ENCODE measurements at regions not wholly inside any gene's neighbourhood (a gene's known extent, or its start where the extent isn't known, plus 50 kb on each side); places are given as distances from the start of the nearest gene placed in this dataset.

DNA sequence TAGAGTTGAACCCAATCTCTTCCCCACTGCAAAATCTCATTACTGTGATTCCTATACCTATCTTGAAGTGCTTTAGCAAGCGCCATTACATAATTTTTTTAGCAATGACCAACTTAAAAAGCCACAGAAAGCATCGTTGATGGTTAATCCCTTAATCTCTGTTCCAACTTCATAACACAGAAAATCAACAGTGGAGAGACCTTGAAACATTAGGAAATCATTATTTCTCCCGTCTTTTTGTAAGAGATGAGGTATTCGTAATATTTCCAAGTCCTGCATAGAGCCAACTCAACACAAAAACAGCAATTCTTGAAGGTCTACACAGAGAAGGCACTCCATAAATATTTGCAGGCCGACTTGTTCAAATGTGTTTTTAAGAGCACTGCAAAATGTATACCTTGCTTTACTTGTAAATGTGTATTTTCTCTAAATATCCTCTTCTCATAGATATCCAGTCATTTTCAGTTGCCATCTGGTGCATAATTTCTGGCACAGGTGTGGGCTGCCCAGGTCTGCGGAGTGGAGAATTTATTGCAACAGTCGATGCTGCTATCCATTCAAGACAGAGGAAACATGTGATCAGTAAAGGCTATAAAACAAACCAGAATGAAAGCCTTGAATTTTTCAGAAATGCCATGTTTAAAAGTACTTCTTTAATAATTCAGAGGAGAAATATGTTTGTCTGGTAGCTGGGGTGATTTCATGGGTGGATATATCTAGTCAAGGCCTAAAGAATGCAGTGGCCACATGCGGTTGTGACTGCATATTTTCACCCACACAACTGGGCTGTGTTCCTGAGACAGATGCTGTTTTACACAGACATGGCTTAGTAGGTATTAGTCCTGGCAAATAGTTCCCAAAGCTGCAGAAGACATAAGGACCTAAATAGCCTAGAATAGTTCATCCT, 234.3 kb upstream of the STARD13 start:
- Histone ChIP-seq H3K27ac (ENCODE audit: low read depth, low read length, poor library complexity, severe bottlenecking) (no peak overlapping the region), H3K36me3 (ENCODE audit: insufficient read depth, low read length, poor library complexity, severe bottlenecking) (no peaks in the 10 kb centered on the region), H3K9me3 (ENCODE audit: low read depth, low read length, poor library complexity, severe bottlenecking) (no peaks in the 10 kb centered on the region), H3K4me1 (ENCODE audit: insufficient read depth, low read length, poor library complexity, severe bottlenecking) (peaks cover 6% of the 10 kb centered on the region), H3K4me3 (ENCODE audit: low read depth, low read length, poor library complexity, severe bottlenecking) (no peak overlapping the region), H3K27me3 (replicated peaks; ENCODE audit: insufficient read depth, low read depth, low read length, poor library complexity) (no peaks in the 10 kb centered on the region)
- CTCF ChIA-PET = no interaction called here
- intact Hi-C loops (cut with micrococcal nuclease; ENCODE audit: unreplicated experiment) = no loop called here
- no peak for DNase-seq (ENCODE audit: low spot score)
- POLR2A ChIA-PET (ENCODE audit: low non-redundant PET) = no interaction called here
- BruUV-seq (replicated peaks) = no TSS peak
- TF ChIP-seq, protein P1, sequence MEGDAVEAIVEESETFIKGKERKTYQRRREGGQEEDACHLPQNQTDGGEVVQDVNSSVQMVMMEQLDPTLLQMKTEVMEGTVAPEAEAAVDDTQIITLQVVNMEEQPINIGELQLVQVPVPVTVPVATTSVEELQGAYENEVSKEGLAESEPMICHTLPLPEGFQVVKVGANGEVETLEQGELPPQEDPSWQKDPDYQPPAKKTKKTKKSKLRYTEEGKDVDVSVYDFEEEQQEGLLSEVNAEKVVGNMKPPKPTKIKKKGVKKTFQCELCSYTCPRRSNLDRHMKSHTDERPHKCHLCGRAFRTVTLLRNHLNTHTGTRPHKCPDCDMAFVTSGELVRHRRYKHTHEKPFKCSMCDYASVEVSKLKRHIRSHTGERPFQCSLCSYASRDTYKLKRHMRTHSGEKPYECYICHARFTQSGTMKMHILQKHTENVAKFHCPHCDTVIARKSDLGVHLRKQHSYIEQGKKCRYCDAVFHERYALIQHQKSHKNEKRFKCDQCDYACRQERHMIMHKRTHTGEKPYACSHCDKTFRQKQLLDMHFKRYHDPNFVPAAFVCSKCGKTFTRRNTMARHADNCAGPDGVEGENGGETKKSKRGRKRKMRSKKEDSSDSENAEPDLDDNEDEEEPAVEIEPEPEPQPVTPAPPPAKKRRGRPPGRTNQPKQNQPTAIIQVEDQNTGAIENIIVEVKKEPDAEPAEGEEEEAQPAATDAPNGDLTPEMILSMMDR (conservative IDR thresholded peaks at IDR 0.05; ENCODE audit: low read depth, low read length) = no peak
- TF ChIP-seq EZH2 (IDR thresholded peaks at IDR 0.05; ENCODE audit: borderline replicate concordance, low read depth, low read length, poor library complexity, severe bottlenecking) = no peak

DNA sequence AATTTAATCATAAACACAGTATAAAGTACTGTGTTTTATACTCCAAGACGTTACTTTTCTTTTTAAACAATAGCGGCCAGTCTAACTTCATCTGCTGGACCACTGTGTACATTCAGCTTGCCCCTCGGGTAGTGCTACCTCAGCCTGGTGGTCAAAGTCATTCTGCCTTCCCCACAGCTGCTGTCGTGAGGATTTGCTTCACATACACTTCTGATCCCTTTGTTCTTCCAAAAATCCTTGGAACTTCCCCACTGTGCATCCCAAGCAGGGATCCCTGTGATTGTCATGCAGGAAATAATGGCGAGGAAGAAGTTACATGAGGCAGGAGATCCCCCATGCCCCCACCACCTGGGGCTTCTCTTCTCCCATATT, 234.9 kb upstream of the STARD13 start:
- CTCF ChIA-PET = no interaction called here
- no peak for TF ChIP-seq EZH2 (IDR thresholded peaks at IDR 0.05; ENCODE audit: borderline replicate concordance, low read depth, low read length, poor library complexity, severe bottlenecking)
- TF ChIP-seq, protein P1 (conservative IDR thresholded peaks at IDR 0.05; ENCODE audit: low read depth, low read length) = no peak
- no peak overlapping the region for H3K4me3 ChIP-seq (ENCODE audit: low read depth, low read length, poor library complexity, severe bottlenecking)

DNA sequence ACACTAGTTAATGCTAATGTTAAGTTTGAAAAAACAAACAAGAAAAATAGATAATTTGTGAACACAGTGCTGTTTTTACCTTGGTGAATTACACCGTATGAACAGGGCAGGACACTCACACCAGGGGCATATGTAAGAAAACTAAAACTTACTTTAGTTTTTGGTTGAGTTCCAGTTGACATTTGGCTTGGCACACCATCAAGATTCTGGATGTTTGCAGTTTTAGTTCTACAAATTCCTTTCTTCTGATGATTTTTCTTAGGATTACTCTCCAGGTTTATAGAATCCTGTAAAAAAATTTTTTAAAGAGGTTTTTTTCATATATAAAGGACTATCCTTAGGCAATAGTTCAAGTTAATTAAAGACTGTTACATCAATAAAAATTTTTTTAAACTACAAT, 238.5 kb upstream of the STARD13 start:
- Histone ChIP-seq H3K36me3 (ENCODE audit: insufficient read depth, low read length, poor library complexity, severe bottlenecking) (no peaks in the 10 kb centered on the region), H3K27ac (ENCODE audit: low read depth, low read length, poor library complexity, severe bottlenecking) (no peak overlapping the region), H3K4me3 (ENCODE audit: low read depth, low read length, poor library complexity, severe bottlenecking) (no peak overlapping the region), H3K9me3 (ENCODE audit: low read depth, low read length, poor library complexity, severe bottlenecking) (no peaks in the 10 kb centered on the region), H3K27me3 (replicated peaks; ENCODE audit: insufficient read depth, low read depth, low read length, poor library complexity) (no peaks in the 10 kb centered on the region), H3K4me1 (ENCODE audit: insufficient read depth, low read length, poor library complexity, severe bottlenecking) (peaks cover 39% of the 10 kb centered on the region)
- ChIA-PET POLR2A (ENCODE audit: low non-redundant PET) (interaction anchor here (0.6 kb wide), 1 partner anchor 1575 kb away, joined by 11 read pairs; no protein-coding TSS in a partner anchor), CTCF (no interaction called here)
- TF ChIP-seq, protein P1 (conservative IDR thresholded peaks at IDR 0.05; ENCODE audit: low read depth, low read length) = no peak
- TF ChIP-seq EZH2 (IDR thresholded peaks at IDR 0.05; ENCODE audit: borderline replicate concordance, low read depth, low read length, poor library complexity, severe bottlenecking) = no peak
- no peak for DNase-seq (ENCODE audit: low spot score)
- no TSS peak for BruUV-seq (replicated peaks)
- intact Hi-C loops (cut with micrococcal nuclease; ENCODE audit: unreplicated experiment) = no loop called here

More for the DNA sequence above, 234.9 kb upstream of the STARD13 start:
- Histone ChIP-seq H3K36me3 (ENCODE audit: insufficient read depth, low read length, poor library complexity, severe bottlenecking) (no peaks in the 10 kb centered on the region), H3K27me3 (replicated peaks; ENCODE audit: insufficient read depth, low read depth, low read length, poor library complexity) (no peaks in the 10 kb centered on the region), H3K9me3 (ENCODE audit: low read depth, low read length, poor library complexity, severe bottlenecking) (no peaks in the 10 kb centered on the region), H3K27ac (ENCODE audit: low read depth, low read length, poor library complexity, severe bottlenecking) (no peak overlapping the region), H3K4me1 (ENCODE audit: insufficient read depth, low read length, poor library complexity, severe bottlenecking) (peaks cover 6% of the 10 kb centered on the region)
- intact Hi-C loops (cut with micrococcal nuclease; ENCODE audit: unreplicated experiment) = no loop called here
- no peak for DNase-seq (ENCODE audit: low spot score)
- POLR2A ChIA-PET (ENCODE audit: low non-redundant PET) = no interaction called here
- BruUV-seq (replicated peaks) = no TSS peak
